Activated B cell treated with CpG ODN at 0.5 μM for 24 hours (primary cell): ENCODE measurements at regions not wholly inside any gene's neighbourhood (a gene's known extent, or its start where the extent isn't known, plus 50 kb on each side); places are given as distances from the start of the nearest gene placed in this dataset.

Experiments
- ATAC-seq: fragments of 200-7000 bp; cut with Tn5 transposase; one replicate; pipeline ENCODE4 v1.10.0; 2021; ENCODE audit warnings: low read depth, mild to moderate bottlenecking, moderate library complexity
- CTCF ChIA-PET: fragments of 350-600 bp; sonication (Branson Sonifier 250); formaldehyde crosslinking; loops from one replicate; lab custom pipeline; 2021; ENCODE audit warnings: antibody characterized with exemption; lab: Charles Lee
- POLR2A ChIA-PET: fragments of 350-600 bp; sonication (Branson Sonifier 250); formaldehyde crosslinking; loops from one replicate; lab custom pipeline; 2021; ENCODE audit warnings: antibody characterized with exemption; lab: Charles Lee
- DNase-seq: peaks from one replicate; pipeline ENCODE4 v3.0.0; 2022
- H3K27ac Mint-ChIP-seq: one replicate; pipeline ENCODE4 v1.8.0; 2020; ENCODE audit warnings: mixed read lengths
- H3K27me3 Mint-ChIP-seq: one replicate; pipeline ENCODE4 v1.8.0; 2021; ENCODE audit warnings: mixed read lengths
- H3K36me3 Mint-ChIP-seq: one replicate; pipeline ENCODE4 v1.8.0; 2021; ENCODE audit warnings: low read depth, mixed read lengths
- H3K4me1 Mint-ChIP-seq: one replicate; pipeline ENCODE4 v1.8.0; 2021; ENCODE audit warnings: mixed read lengths
- H3K4me3 Mint-ChIP-seq: one replicate; pipeline ENCODE4 v1.8.0; 2020; ENCODE audit warnings: mild to moderate bottlenecking, mixed read lengths
- H3K9me3 Mint-ChIP-seq: one replicate; pipeline ENCODE4 v1.8.0; 2020; ENCODE audit warnings: mixed read lengths
- CTCF ChIP-seq: fragments of 200-600 bp; IDR thresholded peaks from one replicate; pipeline ENCODE4 v1.8.0; 2022; ENCODE audit warnings: antibody characterized with exemption, mild to moderate bottlenecking
- intact Hi-C: fragments of 100-400 bp; cut with micrococcal nuclease; formaldehyde crosslinking; loops from one replicate; pipeline ENCODE4 v1.15.1; 2024

DNA sequence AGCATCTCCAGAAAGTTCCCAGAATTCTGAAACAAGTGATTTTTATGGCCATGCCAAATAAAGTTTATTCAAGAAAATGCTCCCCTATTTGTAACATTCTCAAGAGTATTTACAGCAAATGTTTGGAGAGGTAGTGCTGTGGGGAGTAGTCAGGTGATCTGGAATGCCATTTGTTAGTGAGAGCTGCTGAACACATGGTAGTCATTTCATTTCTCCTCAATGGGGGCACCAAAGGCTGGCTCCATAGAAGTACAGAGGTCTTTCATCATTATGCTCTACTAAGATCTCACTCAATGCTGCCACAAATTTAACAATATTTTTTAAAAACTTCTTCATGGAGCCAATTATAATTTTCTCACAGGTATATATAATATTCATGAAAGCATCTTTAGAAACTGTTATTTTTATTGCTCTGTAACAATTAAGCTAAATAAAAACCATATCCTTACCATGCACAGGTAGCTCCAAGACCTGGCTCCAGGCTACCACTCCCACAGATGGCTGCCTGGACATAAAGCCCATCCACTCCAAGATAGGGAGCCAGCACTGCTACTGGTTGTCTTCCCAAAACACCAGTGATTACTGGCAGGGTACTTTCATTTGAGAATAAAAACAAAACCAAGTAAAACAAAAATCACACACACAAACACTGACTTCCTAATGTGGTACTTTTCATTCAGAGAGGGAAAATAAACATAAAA is 200.8 kb downstream of the PLK2 start:
- POLR2A ChIA-PET: no interaction called here
- intact Hi-C loops: no loop called here
- no peak overlapping the region for H3K27ac Mint-ChIP-seq
- H3K4me1 Mint-ChIP-seq: no peaks in the 10 kb centered on the region
- DNase-seq: no peak
- ATAC-seq: no peak
- TF ChIP-seq CTCF: no peak
- no peaks in the 10 kb centered on the region for H3K9me3 Mint-ChIP-seq
- H3K36me3 Mint-ChIP-seq: no peaks in the 10 kb centered on the region
- H3K27me3 Mint-ChIP-seq: peaks cover 4% of the 10 kb centered on the region
- no peak overlapping the region for H3K4me3 Mint-ChIP-seq
- CTCF ChIA-PET: no interaction called here

DNA sequence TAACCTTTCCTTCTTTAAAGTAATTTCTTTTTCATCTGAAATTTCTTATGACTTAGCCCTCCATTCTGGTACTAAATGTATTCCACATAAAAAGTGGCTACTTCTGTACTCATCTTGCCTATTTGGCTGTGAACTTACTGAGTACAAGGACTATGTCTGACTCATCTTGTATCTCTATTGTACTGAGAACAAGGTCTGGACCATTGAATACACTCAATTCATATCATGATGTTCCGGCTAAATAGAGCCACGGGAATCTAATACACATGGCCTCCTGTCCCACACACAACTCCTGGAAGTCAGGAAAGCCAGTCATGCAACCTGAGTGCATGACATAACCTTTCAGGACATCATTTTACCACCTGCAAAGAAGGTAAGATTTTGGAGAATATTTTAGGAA is 203.9 kb downstream of the PLK2 start:
- DNase-seq (no peak), ATAC-seq (no peak)
- CTCF ChIA-PET: no interaction called here
- H3K9me3 Mint-ChIP-seq: no peaks in the 10 kb centered on the region
- POLR2A ChIA-PET: no interaction called here
- intact Hi-C loops: no loop called here
- H3K36me3 Mint-ChIP-seq: no peaks in the 10 kb centered on the region
- peaks cover 13% of the 10 kb centered on the region for H3K27me3 Mint-ChIP-seq
- H3K4me1 Mint-ChIP-seq: no peaks in the 10 kb centered on the region
- no peak overlapping the region for H3K27ac Mint-ChIP-seq
- no peak overlapping the region for H3K4me3 Mint-ChIP-seq
- no peak for TF ChIP-seq CTCF

DNA sequence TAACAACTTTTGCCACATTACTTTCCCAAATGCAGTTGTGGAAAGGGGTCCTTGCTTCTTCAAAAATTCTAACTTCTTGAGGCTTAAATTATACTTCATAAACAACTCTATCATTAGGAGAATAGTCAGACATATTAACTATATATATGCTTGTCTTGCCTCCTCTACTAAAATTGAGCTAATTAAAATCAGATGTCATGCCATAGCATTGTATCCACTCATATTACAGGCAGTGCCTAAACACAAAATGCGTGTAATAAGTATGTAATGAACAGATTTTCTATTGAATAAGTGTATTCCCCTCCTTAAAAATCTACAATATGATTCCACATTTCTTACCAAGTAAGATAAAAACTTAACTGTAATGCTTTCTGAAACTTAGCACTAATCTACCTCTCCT is 204.5 kb downstream of the PLK2 start:
- H3K36me3 Mint-ChIP-seq: no peaks in the 10 kb centered on the region
- ChIA-PET CTCF (no interaction called here), POLR2A (no interaction called here)
- no peaks in the 10 kb centered on the region for H3K9me3 Mint-ChIP-seq
- DNase-seq (no peak), ATAC-seq (no peak)
- no peak overlapping the region for H3K4me3 Mint-ChIP-seq
- no peaks in the 10 kb centered on the region for H3K4me1 Mint-ChIP-seq
- H3K27me3 Mint-ChIP-seq: peaks cover 15% of the 10 kb centered on the region
- intact Hi-C loops: no loop called here
- H3K27ac Mint-ChIP-seq: no peak overlapping the region
- TF ChIP-seq CTCF: no peak

- H3K36me3 Mint-ChIP-seq: no peaks in the 10 kb centered on the region
- no peaks in the 10 kb centered on the region for H3K4me1 Mint-ChIP-seq
- no peak for ATAC-seq
- no peak overlapping the region for H3K27ac Mint-ChIP-seq
- POLR2A ChIA-PET: no interaction called here
- intact Hi-C loops: no loop called here
- DNase-seq: no peak
- H3K9me3 Mint-ChIP-seq: no peaks in the 10 kb centered on the region
- H3K27me3 Mint-ChIP-seq: peaks cover 7% of the 10 kb centered on the region
- TF ChIP-seq CTCF: no peak
- H3K4me3 Mint-ChIP-seq: no peak overlapping the region
- CTCF ChIA-PET: no interaction called here
Measured at GRCh38 chr5:58248221-58248620, 211.7 kb downstream of the PLK2 start.

- POLR2A ChIA-PET: no interaction called here
- Mint-ChIP-seq H3K27me3 (peaks cover 3% of the 10 kb centered on the region), H3K9me3 (no peaks in the 10 kb centered on the region), H3K4me1 (no peaks in the 10 kb centered on the region), H3K4me3 (no peak overlapping the region), H3K36me3 (no peaks in the 10 kb centered on the region), H3K27ac (no peak overlapping the region)
- intact Hi-C loops: no loop called here
- TF ChIP-seq CTCF: no peak
- DNase-seq (no peak), ATAC-seq (no peak)
- CTCF ChIA-PET: no interaction called here
Measured at GRCh38 chr5:58246461-58246944, 213.4 kb downstream of the PLK2 start.
